GM19324 (cell line): ENCODE measurements at regions not wholly inside any gene's neighbourhood (a gene's known extent, or its start where the extent isn't known, plus 50 kb on each side); places are given as distances from the start of the nearest gene placed in this dataset.

ENCODE experiments used
- ATAC-seq: cut with Tn5 transposase; IDR thresholded peaks from one replicate; pipeline ENCODE4 v1.9.1; 2021; ENCODE audit warnings: mild to moderate bottlenecking, moderate library complexity; ENCODE audit not compliant: unreplicated experiment, low FRiP score

- ATAC-seq = no peak
Observed at GRCh38 chr7:17719998-17720397, 220.3 kb downstream of the SNX13 start.

- ATAC-seq = no peak
Observed at GRCh38 chr7:17721736-17722285, 218.5 kb downstream of the SNX13 start.

GRCh38 chr7:17722798-17723197, 217.5 kb downstream of the SNX13 start:
- ATAC-seq = no peak

- no peak for ATAC-seq
Observed at GRCh38 chr7:17725821-17726220, 214.5 kb downstream of the SNX13 start.

GRCh38 chr7:17732083-17732482, 208.2 kb downstream of the SNX13 start:
- no peak for ATAC-seq
